GM12878 (cell line): ENCODE measurements at regions not wholly inside any gene's neighbourhood (a gene's known extent, or its start where the extent isn't known, plus 50 kb on each side); places are given as distances from the start of the nearest gene placed in this dataset.

Source experiments
- ATAC-seq: fragments of 200-7000 bp; cut with Tn5 transposase; 3 replicates; pipeline ENCODE4 v1.9.1; 2020; ENCODE audit warnings: mild to moderate bottlenecking, moderate library complexity
- BruUV-seq: library from RNA; stranded (reverse); fragments of 400-500 nt; replicated peaks from 2 replicates; lab custom pipeline; 2021; lab: Mats Ljungman, UMichigan
- CTCF ChIA-PET: fragments of 300-600 bp; sonication (Branson Sonifier 250); formaldehyde crosslinking; extraction: SDS; loops from one replicate; lab custom pipeline; 2021; ENCODE audit warnings: inconsistent platforms; lab: Yijun Ruan, JAX
- POLR2A ChIA-PET: fragments of 350-600 bp; formaldehyde crosslinking; extraction: SDS; loops from one replicate; lab custom pipeline; 2021; ENCODE audit warnings: inconsistent platforms; lab: Charles Lee
- RAD21 ChIA-PET: fragments of 300-600 bp; sonication (Branson Sonifier 250); formaldehyde crosslinking; loops from one replicate; lab custom pipeline; 2023; ENCODE audit warnings: antibody characterized with exemption; ENCODE audit not compliant: unreplicated experiment; lab: Charles Lee
- SMC1A ChIA-PET: fragments of 300-600 bp; sonication (Branson Sonifier 250); formaldehyde crosslinking; loops from one replicate; lab custom pipeline; 2023; ENCODE audit not compliant: unreplicated experiment, uncharacterized antibody; lab: Charles Lee
- DNase-seq: peaks from one replicate; pipeline ENCODE4 v3.0.0-alpha.2; 2011; ENCODE audit warnings: low read depth, low spot score
- FAIRE-seq: peaks from 3 replicates; lab custom pipeline; 2011; peaks lifted over from hg19 to GRCh38; lab: Jason Lieb, UNC
- H2AFZ ChIP-seq: 2 replicates; pipeline ENCODE4 v1.6.0; 2011; ENCODE audit warnings: low read depth, low read length, control low read depth; ENCODE audit not compliant: control insufficient read depth
- H3K27ac ChIP-seq: 2 replicates; pipeline ENCODE4 v1.5.1; 2011; ENCODE audit warnings: control low read depth; ENCODE audit not compliant: control insufficient read depth, insufficient read depth
- H3K27me3 ChIP-seq, 2 experiments: replicated peaks in 1 of 2; 2 replicates each; pipeline versions ENCODE4 v1.6.0 to v1.6.1; 2011; ENCODE audit warnings: low read length in 1 of 2; ENCODE audit not compliant: control insufficient read depth in 2 of 2, insufficient read depth in 2 of 2
- H3K36me3 ChIP-seq, 2 experiments: 2 replicates each; pipeline ENCODE4 v1.5.1; 2011; ENCODE audit warnings: low read length in 1 of 2; ENCODE audit not compliant: control insufficient read depth in 2 of 2, insufficient read depth in 2 of 2
- H3K4me1 ChIP-seq: 2 replicates; pipeline ENCODE4 v1.6.1; 2011; ENCODE audit warnings: mild to moderate bottlenecking, low read length, moderate library complexity, mixed read lengths; ENCODE audit not compliant: control insufficient read depth, insufficient read depth
- H3K4me2 ChIP-seq: 2 replicates; pipeline ENCODE4 v1.6.0; 2011; ENCODE audit warnings: control low read depth; ENCODE audit not compliant: control insufficient read depth, insufficient read depth
- H3K4me3 ChIP-seq: fragments of 200-600 bp; sonication (generic); 2 replicates; pipeline ENCODE4 v1.5.1; 2016
- H3K79me2 ChIP-seq: 2 replicates; pipeline ENCODE4 v1.6.0; 2011; ENCODE audit warnings: low read length; ENCODE audit not compliant: control insufficient read depth, insufficient read depth
- H3K9ac ChIP-seq: 2 replicates; pipeline ENCODE4 v1.8.0; 2011; ENCODE audit warnings: low read length, control low read depth, mixed read lengths; ENCODE audit not compliant: control insufficient read depth, insufficient read depth
- H3K9me3 ChIP-seq: replicated peaks from 3 replicates; pipeline ENCODE4 v1.5.1; 2011; ENCODE audit warnings: mild to moderate bottlenecking, low read length; ENCODE audit not compliant: control insufficient read depth, insufficient read depth
- H4K20me1 ChIP-seq: 2 replicates; pipeline ENCODE4 v1.6.0; 2011; ENCODE audit not compliant: control insufficient read depth, insufficient read depth
- BHLHE40 ChIP-seq, 2 experiments: fragments of 450-650 bp in 1 of 2; IDR thresholded peaks; 2 replicates each; pipeline ENCODE4 v1.6.1; 2011 to 2017; ENCODE audit warnings: low read depth in 2 of 2, borderline replicate concordance in 1 of 2, improper control_type of control experiment in 1 of 2, low read length in 1 of 2, mild to moderate bottlenecking in 1 of 2
- CBX5 ChIP-seq: sonication (generic); IDR thresholded peaks from 2 replicates; pipeline ENCODE4 v1.6.1; 2016; ENCODE audit warnings: low read depth, moderate library complexity, mild to moderate bottlenecking, inconsistent platforms
- HDAC6 ChIP-seq: fragments of 200-600 bp; sonication (generic); IDR thresholded peaks from one replicate; pipeline ENCODE4 v1.8.0; 2017; ENCODE audit warnings: antibody characterized with exemption; ENCODE audit not compliant: unreplicated experiment
- JUNB ChIP-seq: IDR thresholded peaks from 2 replicates; pipeline ENCODE4 v1.6.1; 2016; ENCODE audit warnings: antibody characterized with exemption, mild to moderate bottlenecking
- MEF2B ChIP-seq: fragments of 450-650 bp; IDR thresholded peaks from 2 replicates; pipeline ENCODE4 v1.6.1; 2018; ENCODE audit warnings: mild to moderate bottlenecking, moderate library complexity; ENCODE audit not compliant: partially characterized antibody, poor library complexity, severe bottlenecking
- MLLT1 ChIP-seq: fragments of 450-650 bp; IDR thresholded peaks from 2 replicates; pipeline ENCODE4 v1.6.1; 2016; ENCODE audit warnings: mild to moderate bottlenecking
- RUNX3 ChIP-seq: IDR thresholded peaks from 2 replicates; pipeline ENCODE4 v1.6.1; 2012; ENCODE audit warnings: low read length, inconsistent platforms
- WRNIP1 ChIP-seq: IDR thresholded peaks from 2 replicates; pipeline ENCODE4 v1.6.1; 2011; ENCODE audit warnings: low read depth, low read length, improper control_type of control experiment, borderline replicate concordance
- WGBS: methylation state at CpG from one replicate; pipeline ENCODE4 v1.1.6; 2016; ENCODE audit warnings: low lambda C conversion rate; ENCODE audit not compliant: insufficient replicate concordance, insufficient coverage; ENCODE audit errors: missing lambda C conversion rate; 5-methylcytosine and 5-hydroxymethylcytosine counted together
- in situ Hi-C: fragments of 300-500 bp; cut with MboI; formaldehyde crosslinking; loops from 9 replicates; pipeline ENCODE4 v1.14.3; 2018; ENCODE audit warnings: mixed read lengths
- intact Hi-C: fragments of 100-400 bp; cut with micrococcal nuclease; formaldehyde crosslinking; loops from one replicate; pipeline ENCODE4 v1.14.2; 2022; ENCODE audit not compliant: unreplicated experiment
- TF ChIP-seq, protein P1 (sequence below): fragments of 450-650 bp; formaldehyde crosslinking; IDR thresholded peaks from 2 replicates; pipeline ENCODE4 v1.4.0; 2022; ENCODE audit warnings: mild to moderate bottlenecking, moderate library complexity

GRCh38 chr16:51409001-51409675 is 258.1 kb upstream of the SALL1 start:
- no peak overlapping the region for H3K27ac ChIP-seq
- DNase-seq (no peak), ATAC-seq (no peak), FAIRE-seq (no peak)
- intact Hi-C loops: loop anchor here (10.0 kb wide), 1 partner anchor 166 kb away; no protein-coding TSS in a partner anchor
- no peaks in the 10 kb centered on the region for H3K36me3 ChIP-seq
- H3K4me3 ChIP-seq: no peak overlapping the region
- H3K9ac ChIP-seq: no peak overlapping the region
- TF ChIP-seq BHLHE40 (IDR thresholded peaks at IDR 0.05; ENCODE audit: borderline replicate concordance in 1 of 2, low read depth in 2 of 2, low read length in 1 of 2) (no peak), JUNB (no peak), CBX5 (no peak), RUNX3 (no peak), HDAC6 (no peak), WRNIP1 (no peak), MEF2B (no peak), MLLT1 (no peak)
- TF ChIP-seq, protein P1, sequence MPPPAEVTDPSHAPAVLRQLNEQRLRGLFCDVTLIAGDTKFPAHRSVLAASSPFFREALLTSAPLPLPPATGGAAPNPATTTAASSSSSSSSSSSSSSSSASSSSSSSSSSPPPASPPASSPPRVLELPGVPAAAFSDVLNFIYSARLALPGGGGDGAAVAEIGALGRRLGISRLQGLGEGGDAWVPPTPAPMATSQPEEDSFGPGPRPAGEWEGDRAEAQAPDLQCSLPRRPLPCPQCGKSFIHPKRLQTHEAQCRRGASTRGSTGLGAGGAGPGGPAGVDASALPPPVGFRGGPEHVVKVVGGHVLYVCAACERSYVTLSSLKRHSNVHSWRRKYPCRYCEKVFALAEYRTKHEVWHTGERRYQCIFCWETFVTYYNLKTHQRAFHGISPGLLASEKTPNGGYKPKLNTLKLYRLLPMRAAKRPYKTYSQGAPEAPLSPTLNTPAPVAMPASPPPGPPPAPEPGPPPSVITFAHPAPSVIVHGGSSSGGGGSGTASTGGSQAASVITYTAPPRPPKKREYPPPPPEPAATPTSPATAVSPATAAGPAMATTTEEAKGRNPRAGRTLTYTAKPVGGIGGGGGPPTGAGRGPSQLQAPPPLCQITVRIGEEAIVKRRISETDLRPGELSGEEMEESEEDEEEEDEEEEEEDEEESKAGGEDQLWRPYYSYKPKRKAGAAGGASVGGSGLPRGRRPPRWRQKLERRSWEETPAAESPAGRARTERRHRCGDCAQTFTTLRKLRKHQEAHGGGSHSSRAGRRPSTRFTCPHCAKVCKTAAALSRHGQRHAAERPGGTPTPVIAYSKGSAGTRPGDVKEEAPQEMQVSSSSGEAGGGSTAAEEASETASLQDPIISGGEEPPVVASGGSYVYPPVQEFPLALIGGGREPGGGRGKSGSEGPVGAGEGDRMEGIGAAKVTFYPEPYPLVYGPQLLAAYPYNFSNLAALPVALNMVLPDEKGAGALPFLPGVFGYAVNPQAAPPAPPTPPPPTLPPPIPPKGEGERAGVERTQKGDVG (CRISPR knock-in tag): no peak
- WGBS: 36% methylated on average over 5 of the region's 5 CpGs
- no peak overlapping the region for H2AFZ ChIP-seq
- H3K4me2 ChIP-seq: no peak overlapping the region
- H3K4me1 ChIP-seq: no peaks in the 10 kb centered on the region
- BruUV-seq: no TSS peak
- H3K79me2 ChIP-seq: no peaks in the 10 kb centered on the region
- ChIA-PET POLR2A (no interaction called here), CTCF (interaction anchor here (0.6 kb wide), 1 partner anchor 323 kb away, joined by 4 read pairs; no protein-coding TSS in a partner anchor), RAD21 (interaction anchor here (1.0 to 1.3 kb wide), 3 partner anchors 150 to 357 kb away, joined by 3 read pairs; no protein-coding TSS in a partner anchor), SMC1A (interaction anchor here (0.7 to 1.3 kb wide), 5 partner anchors 17 to 168 kb away, joined by 3 to 5 read pairs (median 4); no protein-coding TSS in a partner anchor)
- no peaks in the 10 kb centered on the region for H3K27me3 ChIP-seq
- H3K9me3 ChIP-seq: no peaks in the 10 kb centered on the region
- in situ Hi-C loops: no loop called here
- H4K20me1 ChIP-seq: no peaks in the 10 kb centered on the region
